ENCODE measurements at regions not wholly inside any gene's neighbourhood (a gene's known extent, or its start where the extent isn't known, plus 50 kb on each side); places are given as distances from the start of the nearest gene placed in this dataset.

GRCh38 chr11:95375886-95376285 lies 144.9 kb upstream of the SESN3 start:
- Histone ChIP-seq H3K9ac (ENCODE audit: low read depth, low read length) (no peak overlapping the region), H4K20me1 (ENCODE audit: insufficient read depth, low read length) (no peaks in the 10 kb centered on the region), H3K4me1 (ENCODE audit: insufficient read depth, low read length) (no peaks in the 10 kb centered on the region), H3K27me3 (ENCODE audit: insufficient read depth, low read length, poor library complexity) (peaks cover 4% of the 10 kb centered on the region), H3K4me2 (ENCODE audit: insufficient read depth, low read length) (no peak overlapping the region), H3K79me2 (ENCODE audit: insufficient read depth, low read length) (no peaks in the 10 kb centered on the region), H2AFZ (ENCODE audit: low read depth, low read length) (no peak overlapping the region), H3K9me3 (ENCODE audit: insufficient read depth, low read length, severe bottlenecking) (no peaks in the 10 kb centered on the region), H3K36me3 (ENCODE audit: insufficient read depth, low read length) (no peaks in the 10 kb centered on the region), H3K27ac (ENCODE audit: low read length) (no peak overlapping the region), H3K4me3 (ENCODE audit: low read depth in 1 of 2, low read length in 2 of 2) (no peak overlapping the region)
- DNase-seq (no peak), ATAC-seq (ENCODE audit: insufficient read depth, low read depth) (no peak)
- TF ChIP-seq EZH2 (IDR thresholded peaks at IDR 0.05; ENCODE audit: borderline replicate concordance, low read depth, low read length, severe bottlenecking), result no peak
- TF ChIP-seq, protein P1, sequence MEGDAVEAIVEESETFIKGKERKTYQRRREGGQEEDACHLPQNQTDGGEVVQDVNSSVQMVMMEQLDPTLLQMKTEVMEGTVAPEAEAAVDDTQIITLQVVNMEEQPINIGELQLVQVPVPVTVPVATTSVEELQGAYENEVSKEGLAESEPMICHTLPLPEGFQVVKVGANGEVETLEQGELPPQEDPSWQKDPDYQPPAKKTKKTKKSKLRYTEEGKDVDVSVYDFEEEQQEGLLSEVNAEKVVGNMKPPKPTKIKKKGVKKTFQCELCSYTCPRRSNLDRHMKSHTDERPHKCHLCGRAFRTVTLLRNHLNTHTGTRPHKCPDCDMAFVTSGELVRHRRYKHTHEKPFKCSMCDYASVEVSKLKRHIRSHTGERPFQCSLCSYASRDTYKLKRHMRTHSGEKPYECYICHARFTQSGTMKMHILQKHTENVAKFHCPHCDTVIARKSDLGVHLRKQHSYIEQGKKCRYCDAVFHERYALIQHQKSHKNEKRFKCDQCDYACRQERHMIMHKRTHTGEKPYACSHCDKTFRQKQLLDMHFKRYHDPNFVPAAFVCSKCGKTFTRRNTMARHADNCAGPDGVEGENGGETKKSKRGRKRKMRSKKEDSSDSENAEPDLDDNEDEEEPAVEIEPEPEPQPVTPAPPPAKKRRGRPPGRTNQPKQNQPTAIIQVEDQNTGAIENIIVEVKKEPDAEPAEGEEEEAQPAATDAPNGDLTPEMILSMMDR (IDR thresholded peaks at IDR 0.05; ENCODE audit: borderline replicate concordance, extremely low read depth, low read length, poor library complexity, severe bottlenecking), result no peak

DNA sequence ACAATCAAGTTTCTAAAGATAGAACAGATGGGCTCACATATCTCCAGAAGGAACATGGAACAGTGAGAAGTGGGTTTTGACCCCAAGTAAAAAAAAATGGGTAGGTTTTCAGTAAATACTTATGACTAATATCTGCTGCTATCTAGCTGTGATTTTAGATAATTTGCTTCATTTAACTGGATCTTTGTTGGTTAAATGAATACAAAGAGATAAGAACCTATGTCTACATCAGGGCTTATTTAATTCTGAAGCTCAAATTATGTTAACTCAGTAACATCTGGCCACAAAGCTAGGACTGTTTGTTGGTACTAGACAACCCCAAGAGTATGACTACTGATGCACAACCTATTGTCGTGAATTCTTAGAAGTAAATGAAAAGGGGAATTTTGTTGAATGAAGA lies 144.4 kb upstream of the SESN3 start:
- no peaks in the 10 kb centered on the region for H3K4me1 ChIP-seq (ENCODE audit: insufficient read depth, low read length)
- no peak overlapping the region for H3K27ac ChIP-seq (ENCODE audit: low read length)
- H3K9ac ChIP-seq (ENCODE audit: low read depth, low read length), result no peak overlapping the region
- no peak overlapping the region for H3K4me2 ChIP-seq (ENCODE audit: insufficient read depth, low read length)
- DNase-seq (no peak), ATAC-seq (ENCODE audit: insufficient read depth, low read depth) (no peak)
- no peaks in the 10 kb centered on the region for H3K79me2 ChIP-seq (ENCODE audit: insufficient read depth, low read length)
- no peak for TF ChIP-seq EZH2 (IDR thresholded peaks at IDR 0.05; ENCODE audit: borderline replicate concordance, low read depth, low read length, severe bottlenecking)
- TF ChIP-seq, protein P1 (IDR thresholded peaks at IDR 0.05; ENCODE audit: borderline replicate concordance, extremely low read depth, low read length, poor library complexity, severe bottlenecking), result no peak
- no peak overlapping the region for H2AFZ ChIP-seq (ENCODE audit: low read depth, low read length)
- no peak overlapping the region for H3K4me3 ChIP-seq (ENCODE audit: low read depth in 1 of 2, low read length in 2 of 2)
- no peaks in the 10 kb centered on the region for H3K9me3 ChIP-seq (ENCODE audit: insufficient read depth, low read length, severe bottlenecking)
- no peaks in the 10 kb centered on the region for H4K20me1 ChIP-seq (ENCODE audit: insufficient read depth, low read length)
- H3K27me3 ChIP-seq (ENCODE audit: insufficient read depth, low read length, poor library complexity), result peaks cover 4% of the 10 kb centered on the region
- no peaks in the 10 kb centered on the region for H3K36me3 ChIP-seq (ENCODE audit: insufficient read depth, low read length)

DNA sequence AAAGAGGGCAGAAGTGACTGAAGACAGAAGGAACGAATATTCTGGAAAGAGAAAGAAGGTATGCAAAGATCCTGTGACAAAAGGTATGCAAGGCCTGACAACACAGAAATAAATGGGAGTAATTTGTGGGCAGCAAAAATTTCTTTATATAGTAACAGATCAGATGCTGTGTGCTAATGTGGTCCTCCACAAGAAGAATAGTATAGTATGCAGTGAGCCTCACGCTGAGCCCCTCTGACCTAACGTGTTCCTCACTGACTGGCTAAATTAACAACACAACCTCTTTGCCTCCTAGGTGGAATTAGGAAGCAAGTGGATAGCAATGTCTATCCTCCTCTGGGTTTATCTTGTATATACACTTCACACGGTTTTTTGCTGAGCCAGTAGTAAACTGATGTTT lies 143.1 kb upstream of the SESN3 start:
- Histone ChIP-seq H3K36me3 (ENCODE audit: insufficient read depth, low read length) (no peaks in the 10 kb centered on the region), H4K20me1 (ENCODE audit: insufficient read depth, low read length) (no peaks in the 10 kb centered on the region), H3K4me3 (ENCODE audit: low read depth in 1 of 2, low read length in 2 of 2) (no peak overlapping the region), H3K9ac (ENCODE audit: low read depth, low read length) (no peak overlapping the region), H3K27ac (ENCODE audit: low read length) (no peak overlapping the region), H2AFZ (ENCODE audit: low read depth, low read length) (no peak overlapping the region), H3K4me2 (ENCODE audit: insufficient read depth, low read length) (no peak overlapping the region), H3K79me2 (ENCODE audit: insufficient read depth, low read length) (no peaks in the 10 kb centered on the region), H3K27me3 (ENCODE audit: insufficient read depth, low read length, poor library complexity) (peaks cover 4% of the 10 kb centered on the region), H3K4me1 (ENCODE audit: insufficient read depth, low read length) (no peaks in the 10 kb centered on the region), H3K9me3 (ENCODE audit: insufficient read depth, low read length, severe bottlenecking) (no peaks in the 10 kb centered on the region)
- TF ChIP-seq, protein P1 (IDR thresholded peaks at IDR 0.05; ENCODE audit: borderline replicate concordance, extremely low read depth, low read length, poor library complexity, severe bottlenecking), result no peak
- TF ChIP-seq EZH2 (IDR thresholded peaks at IDR 0.05; ENCODE audit: borderline replicate concordance, low read depth, low read length, severe bottlenecking), result no peak
- ATAC-seq (ENCODE audit: insufficient read depth, low read depth) (no peak), DNase-seq (no peak)

- no peak overlapping the region for H2AFZ ChIP-seq (ENCODE audit: low read depth, low read length)
- ATAC-seq (ENCODE audit: insufficient read depth, low read depth) (no peak), DNase-seq (no peak)
- H3K9ac ChIP-seq (ENCODE audit: low read depth, low read length), result no peak overlapping the region
- H3K4me2 ChIP-seq (ENCODE audit: insufficient read depth, low read length), result no peak overlapping the region
- H3K79me2 ChIP-seq (ENCODE audit: insufficient read depth, low read length), result no peaks in the 10 kb centered on the region
- no peaks in the 10 kb centered on the region for H4K20me1 ChIP-seq (ENCODE audit: insufficient read depth, low read length)
- TF ChIP-seq, protein P1 (IDR thresholded peaks at IDR 0.05; ENCODE audit: borderline replicate concordance, extremely low read depth, low read length, poor library complexity, severe bottlenecking), result no peak
- TF ChIP-seq EZH2 (IDR thresholded peaks at IDR 0.05; ENCODE audit: borderline replicate concordance, low read depth, low read length, severe bottlenecking), result no peak
- peaks cover 4% of the 10 kb centered on the region for H3K27me3 ChIP-seq (ENCODE audit: insufficient read depth, low read length, poor library complexity)
- H3K4me1 ChIP-seq (ENCODE audit: insufficient read depth, low read length), result no peaks in the 10 kb centered on the region
- H3K9me3 ChIP-seq (ENCODE audit: insufficient read depth, low read length, severe bottlenecking), result no peaks in the 10 kb centered on the region
- no peak overlapping the region for H3K27ac ChIP-seq (ENCODE audit: low read length)
- H3K36me3 ChIP-seq (ENCODE audit: insufficient read depth, low read length), result no peaks in the 10 kb centered on the region
- no peak overlapping the region for H3K4me3 ChIP-seq (ENCODE audit: low read depth in 1 of 2, low read length in 2 of 2)
Observed at GRCh38 chr11:95373241-95373640, 142.2 kb upstream of the SESN3 start.

Measured in DND-41 (cell line).